ENCODE measurements at regions not wholly inside any gene's neighbourhood (a gene's known extent, or its start where the extent isn't known, plus 50 kb on each side); places are given as distances from the start of the nearest gene placed in this dataset.
"Not testable (repeated sequence)": the region's sequence is repeated elsewhere in the genome, so short reads cannot be mapped to it uniquely, and the experiment has no call there.

DNA sequence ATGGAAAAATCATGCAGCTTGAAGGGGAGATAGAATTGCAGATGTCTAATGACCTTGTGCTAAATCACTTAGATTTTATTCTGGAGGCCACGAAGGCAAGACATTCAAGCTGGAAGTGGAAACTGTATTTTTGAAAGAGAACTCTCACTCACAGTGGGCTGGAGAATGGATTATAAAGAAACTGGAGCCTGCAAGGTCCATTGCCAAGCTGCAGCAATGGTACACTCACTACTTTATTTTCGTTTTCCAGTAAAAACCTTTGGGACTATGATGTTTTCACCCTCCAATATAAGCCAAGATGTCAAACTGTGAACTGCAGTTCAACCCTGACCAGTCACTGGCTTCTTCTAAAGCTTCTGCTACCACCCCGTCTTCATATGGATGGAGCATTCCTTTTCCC is 62.0 kb downstream of the SKIDA1 start:
- DNase-seq: no peak

DNA sequence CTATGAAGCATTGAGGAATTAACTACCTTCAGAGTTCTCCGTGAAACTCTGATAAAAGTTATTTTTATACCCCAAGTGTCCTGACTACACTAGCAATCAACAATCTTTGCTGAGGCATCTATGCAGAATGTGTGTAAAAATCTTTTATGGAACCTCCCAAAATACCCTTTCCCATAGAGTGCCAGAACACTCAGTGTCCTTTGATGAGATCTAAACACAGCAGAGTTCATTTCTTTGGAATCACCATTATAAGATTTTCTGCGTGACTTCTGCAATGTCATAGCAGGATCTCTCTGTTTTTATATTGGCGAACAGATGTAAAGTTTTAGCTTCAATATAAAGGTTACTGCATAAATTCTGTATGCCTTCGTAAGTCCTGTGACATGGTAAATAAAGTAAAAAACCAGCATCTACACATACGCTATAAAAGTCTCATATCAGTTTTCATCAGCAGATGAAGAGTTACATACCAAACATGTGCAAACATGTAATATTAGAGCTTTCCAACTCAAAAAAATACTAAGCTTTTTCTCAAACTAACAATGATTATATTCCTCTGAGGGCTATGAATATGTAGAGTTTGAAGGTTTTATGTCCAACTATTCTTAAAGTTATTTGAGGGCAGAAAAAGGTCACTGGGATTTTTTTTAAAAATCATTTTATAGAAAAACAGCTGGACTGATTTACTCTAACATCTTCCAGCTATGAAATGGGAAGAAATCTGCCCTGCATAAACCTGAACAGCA is 67.2 kb downstream of the SKIDA1 start:
- no peak for DNase-seq

DNA sequence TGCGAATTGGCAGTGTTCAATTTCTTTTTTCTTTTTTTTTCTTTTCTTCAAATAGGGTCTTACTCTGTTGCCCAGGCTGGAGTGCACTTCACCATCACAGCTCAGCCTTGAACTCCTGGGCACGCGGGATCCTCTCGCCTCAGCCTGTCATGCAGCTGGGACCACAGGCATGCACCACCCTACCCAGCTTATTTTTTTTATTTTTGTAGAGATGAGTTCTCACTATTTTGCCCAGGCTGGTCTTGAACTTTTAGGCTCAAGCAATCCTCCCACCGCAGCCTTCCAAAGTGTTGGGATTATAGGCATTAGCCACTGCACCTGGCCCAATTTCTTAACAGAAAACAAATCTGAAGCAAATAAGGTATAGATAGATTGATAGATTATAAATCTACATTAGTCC is 69.3 kb downstream of the SKIDA1 start:
- DNase-seq: no peak

DNA sequence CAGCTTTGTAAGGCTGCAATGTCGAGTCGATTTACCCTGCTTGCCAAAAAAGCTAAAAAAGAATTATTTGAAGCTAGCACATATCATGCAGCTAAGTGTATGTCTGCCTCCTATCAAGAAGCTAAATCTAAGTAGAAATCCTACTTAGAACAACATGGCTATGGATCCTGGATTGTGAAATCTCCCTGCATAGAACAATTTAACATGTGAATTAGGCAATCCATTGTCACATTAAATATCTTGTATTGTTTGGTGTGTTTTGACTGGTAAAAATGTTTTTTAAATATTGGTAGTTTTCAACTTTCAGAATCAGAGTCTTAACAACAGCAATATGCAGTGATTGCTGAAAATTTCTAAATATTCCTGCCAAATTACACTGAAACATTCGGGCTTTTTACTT is 73.3 kb downstream of the SKIDA1 start:
- no peak for DNase-seq

DNA sequence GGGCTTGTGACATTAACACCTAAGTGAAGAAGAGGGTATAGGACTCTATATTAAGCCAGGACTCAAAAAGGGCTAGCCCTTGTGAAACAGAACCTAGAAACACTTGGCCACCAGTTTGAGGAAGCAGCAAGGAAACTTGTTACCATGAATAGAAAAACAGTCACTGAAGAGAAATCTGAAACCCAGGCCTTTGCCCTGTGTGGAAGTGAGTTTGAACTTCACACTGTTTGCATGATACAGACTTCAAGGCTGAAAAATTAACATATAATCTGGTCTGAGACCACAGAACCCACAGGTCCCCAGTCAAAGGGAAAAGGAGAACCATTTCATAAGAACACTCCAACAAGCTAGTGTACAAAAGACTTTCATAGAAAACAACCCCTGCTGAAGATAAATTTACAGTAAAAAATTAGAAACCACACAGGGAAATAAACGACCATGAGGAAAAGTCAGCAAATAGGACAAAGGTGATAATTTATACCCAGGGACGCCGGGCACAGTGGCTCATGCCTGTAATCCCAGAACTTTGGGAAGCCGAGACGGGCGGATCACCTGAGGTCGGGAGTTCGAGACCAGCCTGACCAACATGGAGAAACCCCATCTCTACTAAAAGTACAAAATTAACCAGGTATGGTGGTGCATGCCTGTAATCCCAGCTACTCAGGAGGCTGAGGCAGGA is 76.1 kb downstream of the SKIDA1 start:
- DNase-seq: no peak

DNA sequence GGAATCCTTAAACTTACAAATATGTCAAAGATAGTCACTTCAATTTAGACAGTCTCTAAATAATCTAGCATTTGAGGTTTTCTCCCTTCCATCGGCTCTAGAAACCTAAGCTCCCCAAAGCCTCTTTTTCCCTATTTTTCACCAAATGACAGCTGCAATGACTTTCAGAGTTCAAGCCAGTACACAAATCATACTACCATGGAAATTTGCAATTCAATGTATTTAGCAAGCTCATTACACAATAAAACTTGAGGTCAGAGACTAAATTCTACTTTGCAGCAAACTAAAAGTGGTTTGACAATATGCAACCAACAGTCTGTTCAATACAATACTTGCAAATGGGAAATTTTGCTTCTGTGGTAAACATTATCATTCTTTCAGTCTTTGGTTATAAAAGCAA is 80.3 kb downstream of the SKIDA1 start:
- no peak for DNase-seq

DNA sequence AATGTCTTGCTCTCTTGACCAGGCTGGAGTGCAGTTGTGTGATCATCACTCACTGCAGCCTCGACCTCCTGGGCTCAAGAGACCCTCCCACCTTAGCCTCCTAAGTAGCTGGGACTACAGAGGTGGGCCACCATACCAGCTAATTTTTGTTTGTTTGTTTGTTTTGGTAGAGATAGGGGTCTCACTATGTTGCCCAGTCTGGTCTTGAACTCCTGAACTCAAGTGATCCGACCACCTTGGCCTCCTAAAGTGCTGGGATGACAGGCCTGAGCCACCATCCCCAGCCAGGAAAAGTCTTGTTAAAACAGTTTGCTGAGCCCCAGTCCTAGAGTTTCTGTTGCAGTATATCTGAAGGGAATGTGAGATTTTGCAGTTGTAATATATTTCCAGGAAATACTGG is 83.9 kb downstream of the SKIDA1 start:
- no peak for DNase-seq

DNA sequence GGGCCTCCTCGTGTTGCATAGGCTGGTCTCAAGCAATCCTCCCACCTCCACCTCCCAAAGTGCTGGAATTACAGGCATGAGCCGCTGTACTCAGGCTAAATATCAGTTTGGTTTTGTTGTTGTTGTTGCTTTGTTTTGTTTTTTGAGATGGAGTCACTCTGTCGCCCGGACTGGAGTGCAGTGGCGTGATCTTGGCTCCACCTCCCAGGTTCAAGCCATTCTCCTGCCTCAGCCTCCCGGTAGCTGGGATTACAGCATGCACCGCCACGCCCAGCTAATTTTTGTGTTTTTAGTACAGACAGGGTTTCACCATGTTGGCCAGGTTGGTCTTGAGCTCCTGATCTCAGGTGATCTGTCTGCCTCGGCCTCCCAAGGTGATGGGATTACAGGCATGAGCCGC is 86.6 kb downstream of the SKIDA1 start:
- DNase-seq: not testable (repeated sequence)

DNA sequence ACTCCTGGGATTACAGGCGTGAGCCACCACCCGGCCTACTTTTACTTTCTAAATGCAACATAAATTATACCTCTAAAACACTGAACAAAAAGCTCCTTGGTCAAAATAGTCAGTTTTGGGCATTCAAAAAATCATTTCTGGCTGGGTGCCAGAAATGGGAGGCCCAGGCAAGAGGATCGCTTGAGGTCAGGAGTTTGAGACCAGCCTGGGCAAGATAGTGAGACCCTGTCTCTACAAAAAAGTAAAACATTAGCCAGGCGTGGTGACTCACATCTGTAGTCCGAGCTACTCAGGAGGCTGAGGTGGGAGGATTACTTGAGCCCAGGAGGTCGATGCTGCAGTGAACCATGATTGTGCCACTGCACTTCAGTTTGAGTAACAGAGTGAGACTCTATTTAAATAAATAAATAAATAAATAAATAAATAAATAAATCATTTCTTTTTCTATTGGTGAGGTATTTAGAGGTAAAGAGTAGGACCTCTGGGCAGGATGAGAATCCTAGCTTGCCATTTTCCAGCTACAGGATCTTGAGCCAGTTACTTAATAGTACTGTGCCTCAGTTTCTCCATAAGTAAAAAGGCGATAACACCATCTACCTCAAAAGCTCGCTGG is 87.6 kb downstream of the SKIDA1 start:
- no peak for DNase-seq

DNA sequence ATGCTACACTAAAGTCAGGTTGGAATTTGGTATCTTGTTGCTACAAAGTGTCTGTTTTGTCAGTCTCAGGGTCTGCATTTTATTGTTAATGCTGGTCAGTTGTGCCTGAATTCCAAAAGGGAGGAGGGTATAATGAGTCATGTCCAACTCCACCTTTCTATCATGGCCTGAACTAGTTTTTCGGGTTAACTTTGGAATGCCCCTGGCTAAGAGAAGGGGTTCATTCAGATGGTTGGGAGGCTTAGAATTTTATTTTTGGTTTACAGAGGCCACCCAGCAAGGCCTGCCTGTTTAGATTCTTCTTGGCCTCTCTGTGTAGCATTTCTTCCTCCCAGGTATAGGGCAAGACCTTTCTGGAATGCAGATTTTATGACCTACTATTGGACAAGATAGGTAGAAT is 93.2 kb downstream of the SKIDA1 start:
- DNase-seq: no peak

DNA sequence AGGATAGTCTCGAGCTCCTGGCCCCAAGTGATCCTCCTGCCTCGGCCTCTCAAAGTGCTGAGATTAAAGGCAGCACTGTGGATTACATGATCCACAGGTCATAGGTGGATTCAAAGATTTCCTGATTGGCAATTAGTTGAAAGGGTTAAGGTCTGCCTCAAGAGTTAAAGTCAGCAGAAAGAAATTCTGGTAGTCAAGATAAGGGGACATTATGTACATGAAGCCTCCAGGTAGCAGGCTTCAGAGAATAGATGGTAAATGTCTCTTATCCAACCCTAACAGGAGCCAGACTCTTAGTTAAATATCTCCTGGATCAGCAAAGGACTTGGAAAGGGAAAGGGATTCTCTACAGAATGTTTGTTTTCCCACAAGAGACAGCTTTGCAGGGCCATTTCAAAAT is 93.7 kb downstream of the SKIDA1 start:
- DNase-seq: no peak

DNA sequence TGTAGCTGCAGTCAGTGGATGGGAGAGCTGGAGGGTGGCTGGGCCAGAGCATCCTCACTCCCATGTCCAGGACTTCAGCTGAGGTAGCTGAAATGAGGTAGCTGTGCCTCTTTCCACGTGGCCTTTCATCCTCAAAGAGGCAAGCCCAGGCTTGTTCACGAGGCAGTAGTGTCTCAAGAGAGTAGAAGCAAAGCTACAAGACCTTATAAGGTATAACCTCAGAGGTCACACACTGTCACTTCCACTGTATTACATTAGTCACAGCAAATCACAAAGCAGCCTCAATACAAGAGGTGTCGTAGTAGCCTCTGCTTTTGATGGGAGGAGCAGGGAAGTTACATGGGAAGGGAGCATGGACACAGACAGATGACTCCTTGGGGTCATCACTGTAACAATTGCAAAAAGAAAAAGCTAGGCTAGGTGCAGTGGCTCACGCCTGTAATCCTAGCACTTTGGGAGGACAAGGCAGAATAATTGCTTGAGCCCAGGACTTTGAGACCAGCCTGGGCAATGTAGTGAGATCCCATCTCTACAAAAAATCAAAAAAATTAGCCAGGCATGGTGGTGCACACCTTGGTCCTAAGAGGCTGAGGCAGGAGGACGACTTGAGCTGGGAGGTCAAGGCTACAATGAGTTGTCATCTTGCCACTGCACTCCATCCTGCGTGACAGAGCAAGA is 97.5 kb downstream of the SKIDA1 start:
- DNase-seq: no peak

DNA sequence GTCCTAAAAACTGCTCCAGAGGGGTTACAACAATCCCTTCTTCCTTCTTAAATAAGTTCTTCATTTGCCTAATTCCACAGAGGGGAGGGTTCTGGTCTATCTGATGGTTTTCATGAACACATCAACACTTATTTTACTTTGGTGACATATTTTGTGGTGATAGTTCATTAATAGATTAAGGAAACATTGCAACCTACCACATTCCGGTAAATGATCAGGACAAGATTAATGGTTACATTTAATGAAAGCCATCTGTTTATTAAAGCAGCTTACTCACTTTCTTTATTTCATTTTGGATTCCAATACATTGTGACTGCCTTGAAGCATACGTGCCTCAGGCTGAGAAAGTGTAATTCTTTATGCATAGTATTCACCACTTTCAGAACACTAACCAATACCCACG is 101.0 kb downstream of the SKIDA1 start:
- DNase-seq: no peak

DNA sequence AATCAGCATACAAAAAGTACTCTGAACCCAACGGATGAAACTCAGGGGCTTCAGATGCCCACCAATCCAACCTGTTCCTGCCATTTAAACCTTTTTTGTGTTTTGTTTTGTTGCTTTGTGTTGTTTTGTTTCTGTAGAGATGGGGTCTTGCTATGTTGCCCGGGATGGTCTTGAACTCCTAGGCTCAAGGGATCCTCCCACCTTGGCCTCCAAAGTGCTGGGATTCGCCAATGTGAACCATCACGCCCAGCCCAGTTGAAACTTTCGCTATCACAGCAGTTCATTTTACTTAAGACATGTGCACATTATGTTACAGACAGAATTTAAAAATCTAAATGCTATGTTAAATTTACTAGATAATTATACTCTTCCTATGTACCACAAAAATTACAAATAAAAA is 101.6 kb downstream of the SKIDA1 start:
- no peak for DNase-seq

DNA sequence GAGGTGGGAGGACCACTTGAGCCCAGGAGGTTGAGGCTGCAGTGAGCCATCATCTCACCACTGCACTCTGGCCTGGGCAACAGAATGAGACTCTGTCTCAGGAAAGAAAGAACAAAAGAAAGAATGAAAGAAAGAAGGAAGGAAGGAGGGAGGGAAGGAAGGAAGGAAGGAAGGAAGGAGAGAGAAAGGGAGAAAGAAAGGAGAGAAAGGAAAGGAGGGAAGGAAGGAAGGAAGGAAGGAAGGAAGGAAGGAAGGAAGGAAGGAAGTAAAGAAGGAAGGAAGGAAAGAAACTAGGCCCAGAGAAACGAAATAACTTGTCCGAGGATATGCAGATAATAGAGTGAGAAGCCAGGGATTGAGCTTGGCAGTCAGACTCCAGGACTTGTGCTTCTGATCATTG is 102.1 kb downstream of the SKIDA1 start:
- no peak for DNase-seq

DNA sequence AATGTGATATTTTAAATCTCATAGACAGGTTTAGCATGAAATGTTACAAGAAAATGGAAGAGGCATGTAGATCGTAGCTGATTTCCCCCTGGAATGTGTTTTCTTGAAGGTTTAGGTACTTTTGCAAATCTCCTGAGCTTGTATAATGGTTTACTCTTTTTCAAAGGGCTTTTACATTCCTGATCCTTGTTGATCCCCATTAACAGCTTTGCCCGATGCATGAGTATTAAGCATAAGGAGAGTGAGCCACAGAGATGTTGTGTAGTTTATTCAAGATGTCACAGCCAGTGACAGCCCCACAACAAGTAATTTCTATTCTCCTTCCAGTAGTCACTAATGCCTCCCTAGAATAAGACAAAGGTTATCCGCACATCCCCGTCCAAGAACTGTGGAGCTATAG is 103.7 kb downstream of the SKIDA1 start:
- DNase-seq: no peak

DNA sequence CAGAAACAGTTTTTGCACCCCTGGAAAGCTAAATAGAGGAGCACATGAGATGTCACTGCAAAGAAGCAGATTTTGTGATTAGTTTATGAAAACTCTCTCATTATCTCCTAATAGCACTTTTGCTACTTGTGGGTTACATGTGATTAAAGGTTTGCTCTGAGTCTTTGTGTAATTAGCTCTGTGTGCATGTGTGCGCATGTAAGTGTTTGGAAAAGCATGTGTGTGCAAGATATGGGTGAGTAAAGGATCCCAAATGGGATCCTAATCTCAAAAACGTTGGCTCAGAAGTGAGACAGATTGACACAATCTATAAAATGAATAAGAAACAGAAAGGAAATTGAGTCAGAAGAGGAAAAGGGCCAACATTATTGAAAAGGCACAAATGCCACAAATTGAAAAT is 104.5 kb downstream of the SKIDA1 start:
- DNase-seq: no peak

DNA sequence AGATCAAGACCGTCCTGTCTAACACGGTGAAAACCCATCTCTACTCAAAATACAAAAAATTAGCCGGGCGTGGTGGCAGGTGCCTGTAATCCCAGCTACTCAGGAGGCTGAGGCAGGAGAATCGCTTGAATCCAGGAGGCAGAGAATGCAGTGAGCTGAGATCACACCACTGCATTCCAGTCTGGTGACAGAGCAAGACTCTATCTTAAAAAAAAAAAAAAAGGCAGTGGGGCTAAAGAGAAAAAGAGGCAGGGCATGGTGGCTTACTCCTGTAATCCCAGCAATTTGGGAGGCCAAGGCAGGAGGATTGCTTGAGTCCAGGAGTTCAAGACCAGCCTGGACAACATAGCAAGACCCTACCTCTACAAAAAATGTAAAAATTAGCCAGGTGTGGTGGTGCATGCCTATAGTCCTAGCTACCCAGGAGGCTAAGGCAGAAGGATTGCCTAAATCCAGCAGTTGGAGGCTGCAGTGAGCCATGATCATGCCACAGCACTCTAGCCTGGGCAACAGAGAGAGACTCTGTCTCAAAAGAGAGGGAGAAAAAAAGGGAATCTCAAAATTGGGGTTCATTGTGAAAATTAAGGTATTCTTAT is 106.4 kb downstream of the SKIDA1 start:
- DNase-seq: not testable (repeated sequence)

DNA sequence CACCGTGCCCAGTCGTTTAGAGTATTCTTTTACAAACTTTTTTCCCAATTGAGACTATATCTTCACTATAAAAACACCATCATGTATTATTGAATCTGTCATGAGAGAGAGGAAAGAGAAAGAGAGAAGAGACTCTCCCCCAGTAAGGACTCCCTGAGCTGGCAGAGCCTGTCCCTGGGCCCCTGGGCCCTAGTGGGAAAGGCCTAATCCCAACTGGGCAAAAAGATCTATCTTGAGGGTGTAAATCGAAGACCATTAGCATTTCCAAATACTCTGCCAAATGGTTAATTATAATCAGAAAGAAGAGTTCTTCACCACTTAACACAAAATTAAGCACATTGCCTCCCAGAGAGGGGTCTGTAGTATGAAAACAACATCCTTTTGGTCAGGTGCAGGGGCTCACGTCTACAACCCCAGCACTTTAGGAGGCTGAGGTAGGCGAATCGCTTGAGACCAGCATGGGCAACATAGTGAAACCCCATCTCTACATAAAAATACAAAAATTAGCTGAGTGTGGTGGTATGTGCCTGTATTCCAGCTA is 108.2 kb downstream of the SKIDA1 start:
- DNase-seq: no peak

DNA sequence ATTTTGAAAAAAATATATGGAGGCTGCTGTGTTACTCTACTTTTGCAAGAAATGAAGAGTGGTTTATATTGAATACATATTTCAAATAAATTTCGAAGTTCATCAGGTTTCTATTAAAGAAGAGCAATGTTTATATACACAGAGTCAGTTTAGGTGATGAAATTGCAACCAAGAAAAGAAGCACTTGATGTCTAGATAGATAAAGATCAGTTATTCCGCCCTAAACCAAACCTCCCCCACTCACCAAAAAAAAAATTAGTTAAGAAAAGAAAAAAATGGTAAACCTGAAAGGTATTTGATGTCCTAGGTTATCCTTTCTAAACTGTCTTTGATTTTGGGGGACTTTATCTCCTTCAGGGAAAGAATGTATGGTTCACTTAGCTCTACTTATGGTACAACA is 111.8 kb downstream of the SKIDA1 start:
- no peak for DNase-seq

DNA sequence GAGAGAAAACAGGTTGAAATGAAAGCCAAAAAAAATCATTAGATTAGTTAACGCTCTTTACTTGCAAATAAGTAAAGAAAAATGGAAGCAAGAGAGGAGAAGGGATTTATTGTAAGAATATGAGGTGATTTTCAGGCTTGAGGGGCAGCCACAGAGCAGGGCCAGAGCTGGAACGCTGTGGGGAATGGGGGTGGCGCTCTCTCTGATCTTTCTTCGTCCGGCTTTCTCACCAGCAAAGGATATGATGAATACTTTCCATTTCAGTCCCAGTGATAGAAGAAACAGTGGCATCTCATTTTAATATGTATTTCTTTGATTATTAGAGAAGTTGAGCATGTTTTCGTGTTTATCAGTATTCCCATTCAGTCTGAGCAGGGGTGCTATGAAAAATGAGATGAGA is 112.2 kb downstream of the SKIDA1 start:
- no peak for DNase-seq

DNA sequence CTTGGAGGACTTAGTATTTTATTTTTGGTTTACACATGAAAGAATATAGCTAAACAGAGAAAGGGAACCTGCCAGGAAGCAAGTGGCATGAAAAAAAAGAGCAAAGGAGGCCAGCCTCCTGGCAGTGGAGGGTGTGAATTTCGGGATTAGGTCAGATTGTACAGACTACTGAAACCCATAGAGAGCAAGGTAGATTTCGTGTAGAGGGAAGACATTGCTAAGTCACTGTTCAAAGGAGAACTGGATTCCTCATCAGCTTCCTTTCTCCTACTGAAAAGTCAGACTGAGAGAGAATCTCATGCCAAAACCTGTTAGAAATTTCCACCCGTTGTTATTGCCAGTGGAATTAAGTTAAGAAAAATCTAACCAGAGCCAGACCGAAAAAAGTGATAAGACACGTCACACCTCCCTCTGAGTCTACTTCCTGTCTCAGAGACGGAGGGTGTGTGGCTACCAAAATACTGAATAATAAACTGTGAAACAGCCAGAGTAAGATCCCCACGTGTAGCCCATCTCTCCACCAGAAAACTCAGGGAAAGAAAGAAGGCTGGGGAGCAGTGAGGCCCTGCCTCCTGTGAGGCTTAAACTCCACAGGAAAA is 118.8 kb downstream of the SKIDA1 start:
- DNase-seq: no peak

DNA sequence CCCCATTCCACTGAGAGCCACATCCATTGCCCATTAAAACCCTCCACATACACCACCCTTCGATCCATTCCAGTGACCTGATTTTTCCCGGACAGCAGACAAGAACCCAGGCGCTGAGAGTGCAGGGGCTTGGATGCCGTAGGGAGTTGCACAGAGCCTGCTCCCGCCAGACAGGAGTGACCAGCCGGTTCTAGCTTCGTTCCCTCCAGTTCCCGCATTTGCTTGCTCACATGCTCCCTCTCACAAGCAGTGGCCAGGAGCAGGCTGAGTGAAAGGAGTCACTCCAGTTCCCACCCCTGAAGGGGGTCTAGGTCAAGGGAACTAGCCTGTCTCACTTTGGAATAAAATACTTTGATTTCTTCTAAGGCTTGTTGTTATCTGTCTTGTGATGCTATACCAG is 119.5 kb downstream of the SKIDA1 start:
- no peak for DNase-seq
